DMS153 treated with DMSO at 0.1 percent for 48 hours (cell line): ENCODE measurements at regions not wholly inside any gene's neighbourhood (a gene's known extent, or its start where the extent isn't known, plus 50 kb on each side); places are given as distances from the start of the nearest gene placed in this dataset.

Experiments used
- DNase-seq: peaks from one replicate; lab custom pipeline; 2025; ENCODE audit not compliant: unreplicated experiment; lab: John Stamatoyannopoulos, UW

GRCh38 chr2:12795851-12796250, 79.1 kb downstream of the TRIB2 start:
- DNase-seq = no peak

- DNase-seq = no peak
Measured at GRCh38 chr2:12796657-12797056, 79.9 kb downstream of the TRIB2 start.

DNA sequence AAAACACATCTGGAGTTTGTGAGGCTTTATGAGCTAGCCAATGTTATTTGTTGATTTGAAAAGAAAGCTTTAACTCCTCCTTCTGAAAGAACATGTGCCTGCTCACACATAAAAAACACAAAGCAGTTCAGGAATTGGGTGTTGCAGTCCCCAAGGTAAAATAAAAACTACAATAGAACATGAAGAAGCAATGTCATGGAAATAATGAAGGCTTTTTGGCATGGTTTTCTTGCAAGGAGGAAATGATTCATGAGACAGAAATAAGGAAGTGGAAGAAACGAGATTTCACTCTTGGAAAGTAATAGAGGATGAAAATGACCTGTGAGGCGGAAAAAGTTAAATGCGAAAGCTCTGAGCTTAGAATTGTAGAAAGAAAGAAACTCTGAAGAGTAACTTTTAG, 81.1 kb downstream of the TRIB2 start:
- DNase-seq = no peak

DNA sequence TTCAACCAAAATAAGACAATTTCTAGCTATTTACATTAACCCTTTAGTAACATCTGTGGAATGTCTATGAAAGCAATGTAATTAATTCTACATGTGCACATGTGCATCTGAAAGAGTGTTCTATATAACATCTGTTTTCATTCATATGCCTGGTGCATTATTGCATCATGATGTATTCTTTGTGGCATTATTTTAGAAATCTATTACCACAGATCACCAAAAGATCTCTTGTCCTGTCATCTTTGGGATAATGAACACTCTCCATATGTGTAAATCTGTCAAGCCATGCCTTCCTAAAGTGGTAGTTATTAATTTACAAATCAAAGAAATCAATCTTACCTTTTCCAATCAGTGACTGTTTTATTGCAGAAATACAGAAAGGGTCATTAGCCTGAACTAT, 86.9 kb downstream of the TRIB2 start:
- no peak for DNase-seq

GRCh38 chr2:12804091-12804856, 87.5 kb downstream of the TRIB2 start:
- DNase-seq = no peak

DNA sequence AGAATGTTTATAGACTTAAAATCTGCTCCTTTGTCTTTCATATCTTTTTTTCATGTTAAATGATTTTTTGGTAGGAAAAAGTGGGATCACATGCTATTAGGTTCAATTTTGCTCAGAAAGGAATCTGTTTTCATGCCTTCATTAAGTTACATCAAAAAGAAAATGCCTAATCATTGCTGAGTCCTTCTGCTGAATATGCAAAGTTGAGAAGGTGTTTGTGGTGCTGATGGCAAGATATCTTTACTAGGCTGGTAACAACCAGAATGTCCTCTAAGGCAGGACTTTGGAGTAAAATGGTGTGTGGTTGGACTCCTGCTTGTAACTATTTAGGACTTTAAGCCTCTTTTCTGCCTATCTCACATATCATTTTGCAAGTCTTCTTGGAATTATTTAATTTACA, 88.3 kb downstream of the TRIB2 start:
- DNase-seq = no peak

- no peak for DNase-seq
Measured at GRCh38 chr2:12806549-12807242, 90.0 kb downstream of the TRIB2 start.

DNA sequence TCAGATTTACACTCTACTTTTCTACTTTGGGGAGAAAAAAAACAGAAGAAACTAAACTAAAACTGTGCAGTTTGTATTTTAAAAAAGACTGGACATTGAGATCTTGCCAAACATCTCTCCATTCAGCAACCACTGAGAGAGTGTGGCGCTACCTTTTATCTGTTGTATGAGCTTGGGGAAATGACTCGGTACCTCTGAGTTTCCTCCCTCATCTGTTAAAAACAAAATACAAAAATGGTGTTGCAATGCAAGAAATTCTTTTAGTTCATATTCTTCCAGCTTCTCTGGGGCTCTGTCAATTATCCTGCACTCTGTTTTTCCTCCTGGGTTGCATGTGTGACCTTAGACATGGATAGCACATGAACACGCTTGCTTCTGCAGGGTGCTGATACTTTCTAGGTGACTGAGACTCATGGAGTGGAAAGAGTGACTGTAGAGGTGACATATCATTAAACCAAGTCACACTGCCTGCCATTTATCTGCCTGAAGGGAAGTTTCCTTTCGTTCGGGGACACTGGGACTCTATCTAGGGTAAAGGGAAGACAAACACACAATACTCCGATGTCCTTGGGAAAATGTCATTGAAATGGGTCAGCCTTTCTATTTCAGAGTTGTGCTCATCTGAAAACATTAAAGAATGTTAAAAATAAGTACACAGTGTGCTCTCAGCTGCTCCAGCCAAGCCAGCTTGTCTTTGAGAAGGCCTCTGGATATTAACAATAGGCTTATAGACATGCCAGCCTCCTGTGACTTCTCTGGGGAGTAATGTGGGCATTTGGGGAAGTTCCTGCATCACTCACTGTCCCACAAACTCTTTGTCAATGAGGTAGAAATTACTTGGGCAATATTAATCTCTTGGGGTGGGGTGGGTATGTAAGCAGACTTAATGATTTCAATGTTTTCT, 91.4 kb downstream of the TRIB2 start:
- DNase-seq = no peak

DNA sequence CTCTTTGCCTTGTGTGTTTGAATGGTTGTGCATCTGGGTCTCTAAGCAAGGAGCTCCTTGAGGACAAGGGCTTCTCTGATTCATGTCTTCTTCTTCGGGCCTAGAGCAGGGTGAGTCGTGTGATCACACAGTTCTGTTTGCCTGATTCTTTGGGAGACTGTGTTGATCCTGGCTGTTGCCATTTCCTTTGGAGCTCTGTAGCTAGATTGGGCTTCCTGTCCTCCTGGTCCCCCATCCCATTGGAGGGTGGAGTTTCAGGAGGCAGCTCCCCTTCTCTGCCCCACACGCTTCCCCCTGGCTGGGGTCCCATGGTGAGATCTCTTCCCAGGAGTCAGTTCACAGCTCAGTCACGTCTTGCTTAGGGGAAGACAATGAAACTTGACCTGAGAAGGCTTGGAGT, 92.8 kb downstream of the TRIB2 start:
- DNase-seq = no peak

GRCh38 chr2:12811916-12812315, 95.2 kb downstream of the TRIB2 start:
- no peak for DNase-seq

- no peak for DNase-seq
Measured at GRCh38 chr2:12813166-12813565, 96.4 kb downstream of the TRIB2 start.

GRCh38 chr2:12816379-12817306, 99.9 kb downstream of the TRIB2 start:
- DNase-seq = no peak

- no peak for DNase-seq
Measured at GRCh38 chr2:12817870-12818269, 101.1 kb downstream of the TRIB2 start.

DNA sequence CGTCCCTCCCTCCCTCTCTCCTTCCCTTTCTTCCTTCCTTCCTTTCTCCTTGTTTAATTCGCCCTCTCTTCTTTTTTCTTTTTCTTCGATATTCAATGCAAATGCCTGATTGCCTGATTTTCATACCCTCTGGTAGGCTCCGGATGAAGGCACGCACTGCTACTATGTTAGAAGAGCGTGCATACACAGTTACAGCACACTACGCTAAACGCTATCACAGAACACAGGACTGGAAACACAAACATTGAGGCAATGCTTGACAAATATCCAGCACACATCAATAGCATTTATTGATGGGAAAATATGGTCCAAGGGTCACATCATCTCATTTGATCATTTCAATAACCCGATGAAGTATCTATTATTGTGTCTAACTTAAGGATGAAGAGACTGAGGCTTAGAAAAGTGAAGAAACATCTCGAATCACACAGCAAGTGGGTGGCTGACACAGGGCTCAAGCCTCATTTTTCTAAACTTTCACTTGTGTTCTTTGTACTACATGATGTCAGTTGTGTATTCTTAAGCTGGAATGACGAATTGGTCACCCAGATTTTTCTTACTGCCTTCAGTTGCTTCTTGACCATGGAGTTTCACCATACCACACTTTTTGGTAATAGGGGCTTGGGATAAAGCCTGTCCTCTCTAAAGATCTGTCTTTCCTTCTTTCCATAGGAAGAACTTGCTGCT, 101.8 kb downstream of the TRIB2 start:
- no peak for DNase-seq

DNA sequence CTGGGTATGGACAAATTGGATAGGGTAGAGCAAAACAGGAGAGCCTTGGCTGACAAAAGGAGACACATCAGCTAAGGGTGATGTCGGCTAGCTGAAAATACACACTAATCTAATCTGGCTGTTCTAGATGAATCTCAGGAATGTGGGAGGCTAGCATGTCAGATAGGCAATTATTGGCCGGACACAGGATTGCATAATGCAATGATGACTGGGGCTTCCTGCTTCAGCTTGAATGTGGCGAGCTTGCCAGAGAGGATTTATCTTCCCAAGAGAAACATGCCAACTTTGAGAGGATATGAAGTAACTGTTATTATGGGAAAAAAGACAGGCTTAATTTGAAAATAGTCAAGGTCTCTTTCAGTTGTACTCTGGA, 102.4 kb downstream of the TRIB2 start:
- DNase-seq = no peak

DNA sequence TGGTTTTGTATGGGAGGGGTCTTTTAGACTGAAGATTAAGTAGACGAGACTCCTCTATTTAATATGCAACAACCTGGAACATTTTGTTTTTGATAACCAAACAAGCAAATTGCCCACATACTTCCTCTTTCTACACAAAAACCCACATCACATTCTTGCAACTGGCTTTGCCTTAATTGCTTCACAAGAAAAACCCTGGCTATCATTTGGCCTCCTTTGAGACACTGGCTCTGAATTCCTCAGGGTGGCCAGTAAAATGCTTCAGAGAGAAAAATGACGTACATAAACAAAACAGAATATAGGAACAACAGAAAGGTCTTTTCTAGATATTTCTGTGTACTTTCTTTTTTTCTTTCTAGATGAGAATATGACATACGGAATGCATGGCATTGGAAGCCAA, 103.0 kb downstream of the TRIB2 start:
- DNase-seq = no peak

DNA sequence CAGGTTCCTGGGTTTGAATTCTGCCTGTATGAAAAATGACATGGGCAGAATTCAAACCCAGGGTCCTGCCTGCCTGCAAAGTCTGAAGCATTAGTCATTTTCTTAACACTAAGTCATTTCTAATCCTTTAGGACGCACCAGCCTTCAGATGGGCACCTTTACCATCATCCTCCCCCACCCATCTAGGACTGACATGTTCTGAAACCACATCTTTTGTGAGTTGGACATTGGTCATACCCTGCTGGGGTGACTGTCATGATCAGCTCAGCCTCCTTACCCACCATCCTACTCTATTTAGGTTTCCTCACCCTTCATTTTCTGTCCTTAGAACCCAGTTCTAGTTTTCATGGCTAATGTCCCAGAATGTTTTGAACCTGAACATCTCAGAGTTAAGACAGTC, 104.9 kb downstream of the TRIB2 start:
- DNase-seq = no peak

DNA sequence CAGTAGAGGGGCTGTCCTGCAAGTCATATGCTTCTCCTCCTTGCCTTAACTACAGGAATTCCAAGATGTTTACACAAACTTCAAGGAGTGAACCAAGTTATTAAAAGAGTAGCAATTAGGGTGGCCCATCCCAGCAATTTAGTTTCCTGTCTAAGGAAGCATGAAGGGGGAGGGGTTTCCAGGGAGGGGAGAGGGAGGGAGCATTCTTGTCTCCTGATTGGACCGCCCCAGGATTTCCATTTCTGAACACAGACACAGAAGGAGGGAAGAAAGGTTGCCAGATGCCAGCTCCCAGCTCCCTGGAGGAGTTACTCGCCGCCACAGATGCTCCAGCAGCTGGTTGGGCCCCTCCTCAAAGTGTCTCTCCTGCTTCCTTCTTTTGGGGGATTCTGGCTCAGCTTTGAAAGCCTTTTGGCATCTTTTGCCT, 107.6 kb downstream of the TRIB2 start:
- no peak for DNase-seq

- no peak for DNase-seq
Measured at GRCh38 chr2:12824778-12825379, 108.1 kb downstream of the TRIB2 start.

- no peak for DNase-seq
Measured at GRCh38 chr2:12826781-12827180, 110.0 kb downstream of the TRIB2 start.
